ENCODE measurements at regions not wholly inside any gene's neighbourhood (a gene's known extent, or its start where the extent isn't known, plus 50 kb on each side); places are given as distances from the start of the nearest gene placed in this dataset.
A peak's percentile ranks its signal among the peaks of the same experiment; 100 is the strongest.

- Histone ChIP-seq H3K9me3 (no peaks in the 10 kb centered on the region), H3K4me3 (no peak overlapping the region), H3K4me1 (peaks cover 23% of the 10 kb centered on the region), H3K27ac (peak overlapping the region; percentile 77), H3K27me3 (no peaks in the 10 kb centered on the region), H3K36me3 (no peaks in the 10 kb centered on the region)
- no peak for ATAC-seq
- intact Hi-C loops (cut with DNase I): no loop called here
- DNase-seq: no peak
- TF ChIP-seq CTCF (IDR thresholded peaks at IDR 0.05): no peak
Measured at GRCh38 chr9:91119142-91119541, 242.6 kb downstream of the AUH start.

- DNase-seq: no peak
- no peak for TF ChIP-seq CTCF (IDR thresholded peaks at IDR 0.05)
- intact Hi-C loops (cut with DNase I): no loop called here
Measured at GRCh38 chr9:91119679-91120078, 242.0 kb downstream of the AUH start.

GRCh38 chr9:91120200-91120599 lies 241.5 kb downstream of the AUH start:
- Histone ChIP-seq H3K4me1 (peaks cover 23% of the 10 kb centered on the region), H3K27ac (no peak overlapping the region), H3K9me3 (no peaks in the 10 kb centered on the region), H3K4me3 (no peak overlapping the region), H3K27me3 (no peaks in the 10 kb centered on the region), H3K36me3 (no peaks in the 10 kb centered on the region)
- DNase-seq (no peak), ATAC-seq (no peak)
- intact Hi-C loops (cut with DNase I): no loop called here
- TF ChIP-seq CTCF (IDR thresholded peaks at IDR 0.05): no peak

More at GRCh38 chr9:91119679-91120078, 242.0 kb downstream of the AUH start:
- Histone ChIP-seq H3K9me3 (no peaks in the 10 kb centered on the region), H3K27me3 (no peaks in the 10 kb centered on the region), H3K36me3 (no peaks in the 10 kb centered on the region), H3K4me3 (no peak overlapping the region), H3K4me1 (peaks cover 23% of the 10 kb centered on the region), H3K27ac (no peak overlapping the region)
- ATAC-seq: no peak

GRCh38 chr9:91122755-91123154 lies 239.0 kb downstream of the AUH start:
- no peak overlapping the region for H3K27ac ChIP-seq
- ATAC-seq (no peak), DNase-seq (no peak)
- H3K9me3 ChIP-seq: no peaks in the 10 kb centered on the region
- no peak overlapping the region for H3K4me3 ChIP-seq
- H3K27me3 ChIP-seq: no peaks in the 10 kb centered on the region
- H3K4me1 ChIP-seq: peaks cover 13% of the 10 kb centered on the region
- H3K36me3 ChIP-seq: no peaks in the 10 kb centered on the region
- TF ChIP-seq CTCF (IDR thresholded peaks at IDR 0.05): no peak
- intact Hi-C loops (cut with DNase I): no loop called here

GRCh38 chr9:91126761-91127445 lies 234.8 kb downstream of the AUH start:
- Histone ChIP-seq H3K27me3 (no peaks in the 10 kb centered on the region), H3K9me3 (no peaks in the 10 kb centered on the region), H3K4me3 (no peak overlapping the region), H3K36me3 (no peaks in the 10 kb centered on the region), H3K27ac (no peak overlapping the region), H3K4me1 (no peaks in the 10 kb centered on the region)
- ATAC-seq: no peak
- no peak for TF ChIP-seq CTCF (IDR thresholded peaks at IDR 0.05)
- DNase-seq: no peak
- intact Hi-C loops (cut with DNase I): no loop called here

- Histone ChIP-seq H3K27me3 (no peaks in the 10 kb centered on the region), H3K9me3 (no peaks in the 10 kb centered on the region), H3K36me3 (no peaks in the 10 kb centered on the region), H3K4me3 (no peak overlapping the region), H3K27ac (no peak overlapping the region), H3K4me1 (no peaks in the 10 kb centered on the region)
- TF ChIP-seq CTCF (IDR thresholded peaks at IDR 0.05): no peak
- DNase-seq (no peak), ATAC-seq (no peak)
- intact Hi-C loops (cut with DNase I): no loop called here
Measured at GRCh38 chr9:91127653-91128052, 234.1 kb downstream of the AUH start.
